AG04449 (cell line): ENCODE measurements at regions not wholly inside any gene's neighbourhood (a gene's known extent, or its start where the extent isn't known, plus 50 kb on each side); places are given as distances from the start of the nearest gene placed in this dataset.

Source experiments
- CTCF ChIA-PET: fragments of 350-600 bp; formaldehyde crosslinking; extraction: SDS; loops from one replicate; lab custom pipeline; 2021; ENCODE audit warnings: antibody characterized with exemption; lab: Yijun Ruan, JAX
- POLR2A ChIA-PET: fragments of 400-600, 350-600 bp; formaldehyde crosslinking; extraction: SDS; loops from one replicate; lab custom pipeline; 2020; ENCODE audit warnings: antibody characterized with exemption, inconsistent platforms; lab: Yijun Ruan, JAX
- DNase-seq: peaks from one replicate; pipeline ENCODE4 v3.0.0-alpha.2; 2010; ENCODE audit warnings: low read depth, low spot score
- H3K4me3 ChIP-seq: 2 replicates; pipeline ENCODE4 v1.5.1; 2011; ENCODE audit warnings: low read depth, mild to moderate bottlenecking, control low read depth, low read length
- TF ChIP-seq, protein P1 (sequence below): IDR thresholded peaks from one replicate; pipeline ENCODE4 v1.5.1; 2011; ENCODE audit warnings: mild to moderate bottlenecking, moderate library complexity, low read length, control low read depth, inconsistent platforms; ENCODE audit not compliant: insufficient read depth; ENCODE audit errors: missing control alignments

DNA sequence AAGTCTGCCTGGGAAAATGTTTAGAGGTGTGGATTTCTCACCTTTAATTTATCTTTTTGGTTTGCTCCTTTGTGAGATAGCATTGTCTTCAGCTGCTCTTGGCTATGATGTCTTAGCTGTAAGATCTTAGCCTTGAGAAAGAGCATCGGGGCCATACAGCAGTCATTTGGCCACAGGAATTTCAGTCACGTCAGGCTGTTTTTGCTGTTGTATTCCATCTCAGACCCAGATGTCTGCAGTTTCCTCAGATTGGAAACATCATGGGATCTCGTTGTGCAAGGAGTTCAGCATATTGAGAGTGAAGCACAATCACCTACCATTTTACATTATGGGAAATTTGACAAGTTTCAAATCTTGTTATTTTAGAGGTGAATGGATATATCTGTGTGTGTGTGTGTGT lies 89.3 kb upstream of the C1QTNF9B start:
- TF ChIP-seq, protein P1, sequence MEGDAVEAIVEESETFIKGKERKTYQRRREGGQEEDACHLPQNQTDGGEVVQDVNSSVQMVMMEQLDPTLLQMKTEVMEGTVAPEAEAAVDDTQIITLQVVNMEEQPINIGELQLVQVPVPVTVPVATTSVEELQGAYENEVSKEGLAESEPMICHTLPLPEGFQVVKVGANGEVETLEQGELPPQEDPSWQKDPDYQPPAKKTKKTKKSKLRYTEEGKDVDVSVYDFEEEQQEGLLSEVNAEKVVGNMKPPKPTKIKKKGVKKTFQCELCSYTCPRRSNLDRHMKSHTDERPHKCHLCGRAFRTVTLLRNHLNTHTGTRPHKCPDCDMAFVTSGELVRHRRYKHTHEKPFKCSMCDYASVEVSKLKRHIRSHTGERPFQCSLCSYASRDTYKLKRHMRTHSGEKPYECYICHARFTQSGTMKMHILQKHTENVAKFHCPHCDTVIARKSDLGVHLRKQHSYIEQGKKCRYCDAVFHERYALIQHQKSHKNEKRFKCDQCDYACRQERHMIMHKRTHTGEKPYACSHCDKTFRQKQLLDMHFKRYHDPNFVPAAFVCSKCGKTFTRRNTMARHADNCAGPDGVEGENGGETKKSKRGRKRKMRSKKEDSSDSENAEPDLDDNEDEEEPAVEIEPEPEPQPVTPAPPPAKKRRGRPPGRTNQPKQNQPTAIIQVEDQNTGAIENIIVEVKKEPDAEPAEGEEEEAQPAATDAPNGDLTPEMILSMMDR: no peak
- no peak overlapping the region for H3K4me3 ChIP-seq
- DNase-seq: peak; percentile 89
- ChIA-PET CTCF (interaction anchor here (0.8 to 1.4 kb wide), 4 partner anchors 26 to 242 kb away, joined by 3 to 5 read pairs (median 3); no protein-coding TSS in a partner anchor), POLR2A (no interaction called here)

DNA sequence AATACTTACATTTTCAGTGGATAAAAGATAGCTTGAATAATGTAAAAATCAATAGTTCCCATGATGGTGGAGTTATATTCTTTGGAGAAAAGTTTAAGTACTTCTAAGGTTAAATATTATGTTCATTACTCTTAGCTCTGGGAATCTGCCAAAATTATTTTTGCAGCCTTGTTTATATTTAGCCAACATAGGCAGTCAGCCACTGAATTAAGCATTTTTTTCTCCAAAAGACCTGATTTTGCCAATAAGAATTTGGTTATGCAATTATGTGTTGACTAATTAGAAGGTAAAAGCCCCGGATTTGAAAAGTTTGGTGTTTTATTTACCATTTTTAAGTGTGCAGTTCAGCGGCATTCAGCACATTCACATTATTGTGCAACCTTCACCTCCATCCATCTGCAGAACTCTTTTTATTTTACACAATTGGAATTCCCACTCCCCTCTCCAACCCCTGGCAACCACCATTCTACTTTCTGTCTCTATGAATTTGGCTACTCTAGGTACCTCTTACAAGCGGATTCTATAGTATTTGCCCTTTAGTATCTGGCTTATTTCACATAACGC lies 90.1 kb upstream of the C1QTNF9B start:
- TF ChIP-seq, protein P1: no peak
- no peak for DNase-seq
- ChIA-PET POLR2A (no interaction called here), CTCF (interaction anchor here (0.9 to 1.4 kb wide), 3 partner anchors 26 to 241 kb away, joined by 3 to 5 read pairs (median 3); no protein-coding TSS in a partner anchor)
- H3K4me3 ChIP-seq: no peak overlapping the region

DNA sequence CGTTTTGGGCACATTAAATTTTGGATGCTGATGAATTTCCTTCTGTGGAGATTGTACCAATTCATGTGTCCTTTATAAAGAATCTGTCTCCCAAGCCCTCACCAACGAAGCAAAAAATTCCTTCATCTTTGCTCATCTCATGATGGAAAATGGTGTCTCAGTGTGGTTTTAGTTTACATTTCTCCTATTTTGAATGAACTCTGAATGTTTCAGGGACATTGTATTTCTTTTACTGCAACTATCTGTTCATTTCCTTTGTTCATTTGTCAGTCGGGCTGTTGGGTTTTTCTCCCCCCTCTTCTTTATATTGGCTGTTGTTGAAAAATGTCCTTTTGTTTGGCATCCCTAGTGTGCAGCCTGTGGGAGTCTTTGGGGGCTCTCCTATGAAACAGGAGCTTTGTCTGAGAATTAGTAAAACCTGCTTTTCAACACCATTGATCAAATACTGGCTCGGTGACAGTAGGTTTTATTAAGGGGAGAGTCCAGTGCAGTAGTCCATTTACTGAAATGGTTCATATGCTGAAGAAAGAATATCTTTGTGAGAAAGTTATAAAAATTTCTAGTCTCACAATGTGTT lies 91.3 kb upstream of the C1QTNF9B start:
- no peak for DNase-seq
- POLR2A ChIA-PET: no interaction called here
- H3K4me3 ChIP-seq: no peak overlapping the region
- TF ChIP-seq, protein P1: no peak
- CTCF ChIA-PET: interaction anchor here (1.4 to 3.0 kb wide), 3 partner anchors 29 to 232 kb away, joined by 3 to 14 read pairs (median 4); no protein-coding TSS in a partner anchor

DNA sequence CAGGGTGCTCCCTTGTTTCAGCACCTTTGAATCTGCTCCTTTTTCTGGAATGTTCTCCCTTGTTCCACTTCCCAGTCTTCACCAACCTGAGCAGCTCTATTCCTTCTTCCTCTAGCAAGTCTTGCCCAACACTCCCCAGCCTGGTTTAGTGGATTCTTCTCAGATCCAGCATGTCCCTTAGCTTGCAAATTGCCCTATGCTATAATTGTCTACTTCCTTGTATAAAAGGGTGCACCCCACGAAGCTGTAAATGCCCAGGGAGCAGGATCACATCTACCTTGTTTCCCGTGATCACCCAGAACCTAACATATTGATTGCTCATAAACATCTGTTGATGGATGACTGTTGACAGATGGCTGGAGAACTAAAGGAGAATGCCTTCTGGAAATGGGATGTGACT lies 93.2 kb upstream of the C1QTNF9B start:
- no peak for DNase-seq
- TF ChIP-seq, protein P1: no peak
- ChIA-PET POLR2A (no interaction called here), CTCF (interaction anchor here (0.5 to 3.0 kb wide), 6 partner anchors 29 to 242 kb away, joined by 3 to 14 read pairs (median 4); no protein-coding TSS in a partner anchor)
- H3K4me3 ChIP-seq: no peak overlapping the region

DNA sequence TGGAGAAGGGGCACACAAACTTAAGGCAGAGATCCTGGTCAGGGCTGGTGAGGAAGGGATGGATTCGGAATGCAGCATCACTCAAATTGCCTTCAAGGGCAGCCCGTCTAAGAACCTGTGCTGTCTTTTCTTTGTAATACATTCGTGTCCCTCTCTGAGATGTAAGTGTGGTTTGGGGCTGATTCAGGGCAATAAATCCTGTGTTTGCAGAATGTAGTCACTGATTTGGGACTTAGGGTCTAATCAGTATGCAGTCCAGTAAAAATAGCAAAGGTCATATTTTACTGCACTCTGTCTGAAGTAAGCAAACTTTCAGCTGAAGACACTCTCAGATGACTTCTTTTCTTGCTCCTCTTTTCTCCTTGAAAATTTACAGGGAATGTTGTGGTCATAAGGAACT lies 93.8 kb upstream of the C1QTNF9B start:
- TF ChIP-seq, protein P1: no peak
- no peak overlapping the region for H3K4me3 ChIP-seq
- CTCF ChIA-PET: interaction anchor here (1.3 to 3.0 kb wide), 4 partner anchors 28 to 237 kb away, joined by 4 to 14 read pairs (median 5); no protein-coding TSS in a partner anchor
- DNase-seq: no peak
- POLR2A ChIA-PET: no interaction called here
